ENCODE measurements at regions not wholly inside any gene's neighbourhood (a gene's known extent, or its start where the extent isn't known, plus 50 kb on each side); places are given as distances from the start of the nearest gene placed in this dataset.

- Mint-ChIP-seq H3K9me3 (no peaks in the 10 kb centered on the region), H3K27ac (no peak overlapping the region)
- TF ChIP-seq, protein P1, sequence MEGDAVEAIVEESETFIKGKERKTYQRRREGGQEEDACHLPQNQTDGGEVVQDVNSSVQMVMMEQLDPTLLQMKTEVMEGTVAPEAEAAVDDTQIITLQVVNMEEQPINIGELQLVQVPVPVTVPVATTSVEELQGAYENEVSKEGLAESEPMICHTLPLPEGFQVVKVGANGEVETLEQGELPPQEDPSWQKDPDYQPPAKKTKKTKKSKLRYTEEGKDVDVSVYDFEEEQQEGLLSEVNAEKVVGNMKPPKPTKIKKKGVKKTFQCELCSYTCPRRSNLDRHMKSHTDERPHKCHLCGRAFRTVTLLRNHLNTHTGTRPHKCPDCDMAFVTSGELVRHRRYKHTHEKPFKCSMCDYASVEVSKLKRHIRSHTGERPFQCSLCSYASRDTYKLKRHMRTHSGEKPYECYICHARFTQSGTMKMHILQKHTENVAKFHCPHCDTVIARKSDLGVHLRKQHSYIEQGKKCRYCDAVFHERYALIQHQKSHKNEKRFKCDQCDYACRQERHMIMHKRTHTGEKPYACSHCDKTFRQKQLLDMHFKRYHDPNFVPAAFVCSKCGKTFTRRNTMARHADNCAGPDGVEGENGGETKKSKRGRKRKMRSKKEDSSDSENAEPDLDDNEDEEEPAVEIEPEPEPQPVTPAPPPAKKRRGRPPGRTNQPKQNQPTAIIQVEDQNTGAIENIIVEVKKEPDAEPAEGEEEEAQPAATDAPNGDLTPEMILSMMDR (conservative IDR thresholded peaks at IDR 0.05) = no peak
These were observed 728.1 kb downstream of the OTOL1 start for GRCh38 chr3:162224746-162225145.

DNA sequence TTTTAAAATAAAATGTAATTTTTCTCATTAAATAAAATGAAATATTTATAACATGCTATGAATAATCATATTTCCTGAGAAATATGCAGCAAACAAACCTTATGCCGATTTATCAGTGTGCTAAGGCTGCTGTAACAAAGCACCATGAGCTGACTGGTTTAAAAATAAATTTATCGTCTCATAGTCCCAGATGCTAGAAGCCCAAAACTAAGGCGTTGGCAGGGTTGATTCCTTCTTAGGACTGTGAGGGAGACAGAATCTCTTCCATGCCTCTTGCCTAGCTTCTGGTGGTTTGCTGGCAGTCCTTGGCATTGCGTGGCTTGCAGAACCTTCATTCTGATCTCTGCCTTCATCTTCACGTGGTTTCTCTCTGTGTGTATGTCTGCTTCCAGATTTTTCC is 740.3 kb downstream of the OTOL1 start:
- Mint-ChIP-seq H3K36me3 (no peaks in the 10 kb centered on the region), H3K27ac (no peak overlapping the region), H3K9me3 (no peaks in the 10 kb centered on the region), H3K4me1 (ENCODE audit: unreplicated experiment) (no peaks in the 10 kb centered on the region), H3K4me3 (no peak overlapping the region), H3K27me3 (no peaks in the 10 kb centered on the region)
- TF ChIP-seq, protein P1 (conservative IDR thresholded peaks at IDR 0.05) = no peak
- DNase-seq (ENCODE audit: extremely low spot score, unreplicated experiment) = no peak

More at GRCh38 chr3:162224746-162225145, 728.1 kb downstream of the OTOL1 start:
- no peaks in the 10 kb centered on the region for H3K4me1 Mint-ChIP-seq (ENCODE audit: unreplicated experiment)
- DNase-seq (ENCODE audit: extremely low spot score, unreplicated experiment) = no peak
- no peaks in the 10 kb centered on the region for H3K36me3 Mint-ChIP-seq
- no peaks in the 10 kb centered on the region for H3K27me3 Mint-ChIP-seq
- no peak overlapping the region for H3K4me3 Mint-ChIP-seq

GRCh38 chr3:162250782-162251181 is 754.2 kb downstream of the OTOL1 start:
- Mint-ChIP-seq H3K9me3 (no peaks in the 10 kb centered on the region), H3K36me3 (no peaks in the 10 kb centered on the region), H3K27ac (no peak overlapping the region), H3K4me1 (ENCODE audit: unreplicated experiment) (no peaks in the 10 kb centered on the region), H3K4me3 (no peak overlapping the region), H3K27me3 (no peaks in the 10 kb centered on the region)
- TF ChIP-seq, protein P1 (conservative IDR thresholded peaks at IDR 0.05) = no peak
- DNase-seq (ENCODE audit: extremely low spot score, unreplicated experiment) = no peak

- no peaks in the 10 kb centered on the region for H3K36me3 Mint-ChIP-seq
These were observed 765.5 kb downstream of the OTOL1 start for GRCh38 chr3:162262129-162262528.

GRCh38 chr3:162263596-162263995 is 767.0 kb downstream of the OTOL1 start:
- Mint-ChIP-seq H3K27ac (no peak overlapping the region), H3K27me3 (no peaks in the 10 kb centered on the region), H3K9me3 (no peaks in the 10 kb centered on the region), H3K4me1 (ENCODE audit: unreplicated experiment) (no peaks in the 10 kb centered on the region), H3K36me3 (no peaks in the 10 kb centered on the region), H3K4me3 (no peak overlapping the region)
- TF ChIP-seq, protein P1 (conservative IDR thresholded peaks at IDR 0.05) = no peak
- no peak for DNase-seq (ENCODE audit: extremely low spot score, unreplicated experiment)

More at GRCh38 chr3:162262129-162262528, 765.5 kb downstream of the OTOL1 start:
- Mint-ChIP-seq H3K4me3 (no peak overlapping the region), H3K27me3 (no peaks in the 10 kb centered on the region), H3K27ac (no peak overlapping the region), H3K9me3 (no peaks in the 10 kb centered on the region), H3K4me1 (ENCODE audit: unreplicated experiment) (no peaks in the 10 kb centered on the region)
- TF ChIP-seq, protein P1 (conservative IDR thresholded peaks at IDR 0.05) = no peak
- DNase-seq (ENCODE audit: extremely low spot score, unreplicated experiment) = no peak

Data from type B pancreatic cell (in vitro differentiated cells).